ENCODE measurements at regions not wholly inside any gene's neighbourhood (a gene's known extent, or its start where the extent isn't known, plus 50 kb on each side); places are given as distances from the start of the nearest gene placed in this dataset.

- 59% methylated on average over 5 of the region's 5 CpGs for WGBS (ENCODE audit: low lambda C conversion rate, missing lambda C conversion rate)
- no peaks in the 10 kb centered on the region for H3K36me3 ChIP-seq (replicated peaks; ENCODE audit: insufficient read depth, low read depth)
- H3K4me2 ChIP-seq: no peak overlapping the region
Observed at GRCh38 chr5:13187186-13187585, 757.3 kb downstream of the DNAH5 start.

GRCh38 chr5:13186177-13186576, 758.3 kb downstream of the DNAH5 start:
- no peak overlapping the region for H3K4me2 ChIP-seq
- no peaks in the 10 kb centered on the region for H3K9me2 ChIP-seq (replicated peaks; ENCODE audit: insufficient read depth)
- no peaks in the 10 kb centered on the region for H4K20me1 ChIP-seq (ENCODE audit: insufficient read depth, poor library complexity, severe bottlenecking)
- H3K4me3 ChIP-seq: no peak overlapping the region
- no peaks in the 10 kb centered on the region for H3K27me3 ChIP-seq
- no peak overlapping the region for H2AFZ ChIP-seq
- no peak overlapping the region for H3K27ac ChIP-seq
- no peaks in the 10 kb centered on the region for H3K9me3 ChIP-seq (ENCODE audit: low read depth)
- no peaks in the 10 kb centered on the region for H3K36me3 ChIP-seq (replicated peaks; ENCODE audit: insufficient read depth, low read depth)
- no peaks in the 10 kb centered on the region for H3K79me2 ChIP-seq
- no peak for DNase-seq (ENCODE audit: low spot score)
- no peaks in the 10 kb centered on the region for H3K4me1 ChIP-seq (ENCODE audit: insufficient read depth)
- no peak for TF ChIP-seq EZH2phosphoT487 (IDR thresholded peaks at IDR 0.05; ENCODE audit: low read depth, severe bottlenecking, unreplicated experiment)
- TF ChIP-seq CTCF (IDR thresholded peaks at IDR 0.05; ENCODE audit: poor library complexity): no peak
- TF ChIP-seq EZH2 (IDR thresholded peaks at IDR 0.05; ENCODE audit: borderline replicate concordance): no peak
- WGBS (ENCODE audit: low lambda C conversion rate, missing lambda C conversion rate): 60% methylated on average over 1 of the region's 1 CpG

More at GRCh38 chr5:13187186-13187585, 757.3 kb downstream of the DNAH5 start:
- no peaks in the 10 kb centered on the region for H4K20me1 ChIP-seq (ENCODE audit: insufficient read depth, poor library complexity, severe bottlenecking)
- no peak for DNase-seq (ENCODE audit: low spot score)
- H3K4me1 ChIP-seq (ENCODE audit: insufficient read depth): no peaks in the 10 kb centered on the region
- no peak overlapping the region for H3K4me3 ChIP-seq
- H2AFZ ChIP-seq: no peak overlapping the region
- no peaks in the 10 kb centered on the region for H3K27me3 ChIP-seq
- no peaks in the 10 kb centered on the region for H3K9me3 ChIP-seq (ENCODE audit: low read depth)
- TF ChIP-seq CTCF (IDR thresholded peaks at IDR 0.05; ENCODE audit: poor library complexity) (no peak), EZH2phosphoT487 (IDR thresholded peaks at IDR 0.05; ENCODE audit: low read depth, severe bottlenecking, unreplicated experiment) (no peak), EZH2 (IDR thresholded peaks at IDR 0.05; ENCODE audit: borderline replicate concordance) (no peak)
- H3K79me2 ChIP-seq: no peaks in the 10 kb centered on the region
- no peak overlapping the region for H3K27ac ChIP-seq
- H3K9me2 ChIP-seq (replicated peaks; ENCODE audit: insufficient read depth): no peaks in the 10 kb centered on the region

- Histone ChIP-seq H3K36me3 (replicated peaks; ENCODE audit: insufficient read depth, low read depth) (no peaks in the 10 kb centered on the region), H3K4me1 (ENCODE audit: insufficient read depth) (no peaks in the 10 kb centered on the region), H4K20me1 (ENCODE audit: insufficient read depth, poor library complexity, severe bottlenecking) (no peaks in the 10 kb centered on the region), H3K79me2 (no peaks in the 10 kb centered on the region), H3K4me2 (no peak overlapping the region), H3K27ac (no peak overlapping the region), H2AFZ (no peak overlapping the region), H3K27me3 (peaks cover 13% of the 10 kb centered on the region), H3K9me3 (ENCODE audit: low read depth) (no peaks in the 10 kb centered on the region), H3K4me3 (no peak overlapping the region), H3K9me2 (replicated peaks; ENCODE audit: insufficient read depth) (no peaks in the 10 kb centered on the region)
- WGBS (ENCODE audit: low lambda C conversion rate, missing lambda C conversion rate): 91% methylated on average over 5 of the region's 5 CpGs
- no peak for DNase-seq (ENCODE audit: low spot score)
- TF ChIP-seq EZH2phosphoT487 (IDR thresholded peaks at IDR 0.05; ENCODE audit: low read depth, severe bottlenecking, unreplicated experiment) (no peak), CTCF (IDR thresholded peaks at IDR 0.05; ENCODE audit: poor library complexity) (no peak), EZH2 (IDR thresholded peaks at IDR 0.05; ENCODE audit: borderline replicate concordance) (no peak)
Observed at GRCh38 chr5:13179407-13180087, 764.9 kb downstream of the DNAH5 start.

Measured in hepatocyte (in vitro differentiated cells).